Epithelial cell of proximal tubule (primary cell): ENCODE measurements at regions not wholly inside any gene's neighbourhood (a gene's known extent, or its start where the extent isn't known, plus 50 kb on each side); places are given as distances from the start of the nearest gene placed in this dataset.
A peak's percentile ranks its signal among the peaks of the same experiment; 100 is the strongest.

Source experiments
- DNase-seq: peaks from one replicate; pipeline ENCODE4 v3.0.0-alpha.2; 2011; ENCODE audit warnings: low read depth
- H3K4me3 ChIP-seq: 2 replicates; pipeline ENCODE4 v1.5.1; 2011; ENCODE audit warnings: low read depth, mild to moderate bottlenecking, low read length
- CTCF ChIP-seq: conservative IDR thresholded peaks from 2 replicates; pipeline ENCODE4 v1.5.1; 2012; ENCODE audit warnings: low read depth, mild to moderate bottlenecking, low read length

GRCh38 chr1:25163986-25164385, 68.3 kb downstream of the SYF2 start:
- DNase-seq, result no peak
- H3K4me3 ChIP-seq, result no peak overlapping the region
- no peak for TF ChIP-seq CTCF

- no peak for TF ChIP-seq CTCF
- no peak overlapping the region for H3K4me3 ChIP-seq
- DNase-seq, result no peak
Observed at GRCh38 chr1:25161981-25162380, 70.3 kb downstream of the SYF2 start.

GRCh38 chr1:25157846-25158245, 74.5 kb downstream of the SYF2 start:
- DNase-seq, result no peak
- H3K4me3 ChIP-seq, result no peak overlapping the region
- no peak for TF ChIP-seq CTCF

GRCh38 chr1:25150985-25151495, 81.3 kb downstream of the SYF2 start:
- no peak for DNase-seq
- no peak overlapping the region for H3K4me3 ChIP-seq
- TF ChIP-seq CTCF, result no peak

- peak; percentile 70 for TF ChIP-seq CTCF
- no peak overlapping the region for H3K4me3 ChIP-seq
- DNase-seq, result no peak
Observed at GRCh38 chr1:25148673-25149300, 83.5 kb downstream of the SYF2 start.

GRCh38 chr1:25146451-25146855, 85.8 kb downstream of the SYF2 start:
- TF ChIP-seq CTCF, result no peak
- H3K4me3 ChIP-seq, result no peak overlapping the region
- no peak for DNase-seq

- H3K4me3 ChIP-seq, result peak overlapping the region; percentile 6
- TF ChIP-seq CTCF, result no peak
- no peak for DNase-seq
Observed at GRCh38 chr1:25145775-25146393, 86.4 kb downstream of the SYF2 start.
